HL-60 (cell line): ENCODE measurements at regions not wholly inside any gene's neighbourhood (a gene's known extent, or its start where the extent isn't known, plus 50 kb on each side); places are given as distances from the start of the nearest gene placed in this dataset.

Experiments
- DNase-seq, 2 experiments: peaks; one replicate each; pipeline ENCODE4 v3.0.0-alpha.2; 2010 to 2020; ENCODE audit warnings: low read depth in 1 of 2, low spot score in 1 of 2
- H3K27ac ChIP-seq: fragments of 250-450 bp; sonication (Bioruptor Pico); replicated peaks from 2 replicates; pipeline ENCODE4 v1.5.1; 2020; ENCODE audit warnings: mild to moderate bottlenecking, moderate library complexity
- H3K27me3 ChIP-seq: fragments of 250-450 bp; sonication (Bioruptor Pico); 2 replicates; pipeline ENCODE4 v1.5.1; 2021; ENCODE audit warnings: mild to moderate bottlenecking, moderate library complexity; ENCODE audit not compliant: insufficient read depth, poor library complexity, severe bottlenecking
- H3K4me3 ChIP-seq: replicated peaks from 2 replicates; pipeline ENCODE4 v1.5.1; 2011; ENCODE audit warnings: mild to moderate bottlenecking, control low read depth, low read length; ENCODE audit not compliant: insufficient read depth
- GABPA ChIP-seq: IDR thresholded peaks from 2 replicates; pipeline ENCODE4 v1.6.1; 2012; ENCODE audit warnings: low read depth
- POLR2AphosphoS5 ChIP-seq: IDR thresholded peaks from 2 replicates; pipeline ENCODE4 v1.6.1; 2012; ENCODE audit warnings: low read depth
- REST ChIP-seq: IDR thresholded peaks from 2 replicates; pipeline ENCODE4 v1.6.1; 2012; ENCODE audit warnings: low read depth; ENCODE audit not compliant: insufficient replicate concordance
- SPI1 ChIP-seq: IDR thresholded peaks from 2 replicates; pipeline ENCODE4 v1.6.1; 2012; ENCODE audit warnings: low read depth, mild to moderate bottlenecking, borderline replicate concordance
- TF ChIP-seq, protein P1 (sequence below): IDR thresholded peaks from one replicate; pipeline ENCODE4 v1.5.1; 2011; ENCODE audit warnings: low read length, control low read depth, inconsistent platforms; ENCODE audit not compliant: insufficient read depth

- Histone ChIP-seq H3K4me3 (no peak overlapping the region), H3K27ac (no peak overlapping the region), H3K27me3 (no peaks in the 10 kb centered on the region)
- no peak for TF ChIP-seq REST
- no peak for DNase-seq
Measured at GRCh38 chr2:19684516-19684915, 217.3 kb downstream of the TTC32 start.

GRCh38 chr2:19683556-19683955, 218.2 kb downstream of the TTC32 start:
- H3K27ac ChIP-seq: no peak overlapping the region
- DNase-seq: no peak
- no peaks in the 10 kb centered on the region for H3K27me3 ChIP-seq
- TF ChIP-seq POLR2AphosphoS5 (no peak), REST (no peak), GABPA (no peak), SPI1 (no peak)
- TF ChIP-seq, protein P1, sequence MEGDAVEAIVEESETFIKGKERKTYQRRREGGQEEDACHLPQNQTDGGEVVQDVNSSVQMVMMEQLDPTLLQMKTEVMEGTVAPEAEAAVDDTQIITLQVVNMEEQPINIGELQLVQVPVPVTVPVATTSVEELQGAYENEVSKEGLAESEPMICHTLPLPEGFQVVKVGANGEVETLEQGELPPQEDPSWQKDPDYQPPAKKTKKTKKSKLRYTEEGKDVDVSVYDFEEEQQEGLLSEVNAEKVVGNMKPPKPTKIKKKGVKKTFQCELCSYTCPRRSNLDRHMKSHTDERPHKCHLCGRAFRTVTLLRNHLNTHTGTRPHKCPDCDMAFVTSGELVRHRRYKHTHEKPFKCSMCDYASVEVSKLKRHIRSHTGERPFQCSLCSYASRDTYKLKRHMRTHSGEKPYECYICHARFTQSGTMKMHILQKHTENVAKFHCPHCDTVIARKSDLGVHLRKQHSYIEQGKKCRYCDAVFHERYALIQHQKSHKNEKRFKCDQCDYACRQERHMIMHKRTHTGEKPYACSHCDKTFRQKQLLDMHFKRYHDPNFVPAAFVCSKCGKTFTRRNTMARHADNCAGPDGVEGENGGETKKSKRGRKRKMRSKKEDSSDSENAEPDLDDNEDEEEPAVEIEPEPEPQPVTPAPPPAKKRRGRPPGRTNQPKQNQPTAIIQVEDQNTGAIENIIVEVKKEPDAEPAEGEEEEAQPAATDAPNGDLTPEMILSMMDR: no peak
- no peak overlapping the region for H3K4me3 ChIP-seq

DNA sequence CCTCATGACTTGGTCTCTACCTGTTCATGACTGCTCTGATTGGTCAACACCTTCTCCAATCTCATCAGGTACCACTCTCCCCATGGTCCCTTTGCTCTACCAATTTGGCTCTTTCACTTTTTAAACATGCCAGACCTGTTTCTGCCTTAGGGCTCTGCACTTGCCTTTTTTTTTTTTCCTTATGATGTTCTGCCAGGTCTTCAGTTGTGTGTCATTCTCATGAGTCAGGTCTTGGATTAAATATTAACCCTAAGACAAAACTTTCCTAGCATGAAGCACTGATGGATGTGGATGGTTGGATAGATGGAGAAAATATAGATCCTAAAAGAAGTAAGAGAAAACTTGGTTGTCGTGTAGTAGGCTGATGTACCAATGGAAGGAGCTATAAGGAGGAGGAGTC, 219.3 kb downstream of the TTC32 start:
- H3K4me3 ChIP-seq: no peak overlapping the region
- no peak overlapping the region for H3K27ac ChIP-seq
- DNase-seq: no peak
- H3K27me3 ChIP-seq: no peaks in the 10 kb centered on the region
- TF ChIP-seq, protein P1: no peak
- TF ChIP-seq GABPA (no peak), REST (no peak), POLR2AphosphoS5 (no peak), SPI1 (no peak)

- no peak overlapping the region for H3K4me3 ChIP-seq
- no peak for DNase-seq
- no peaks in the 10 kb centered on the region for H3K27me3 ChIP-seq
- TF ChIP-seq POLR2AphosphoS5 (no peak), REST (no peak), GABPA (no peak), SPI1 (no peak)
- TF ChIP-seq, protein P1: no peak
- no peak overlapping the region for H3K27ac ChIP-seq
Measured at GRCh38 chr2:19677825-19678518, 223.8 kb downstream of the TTC32 start.
